HG03342 (cell line): ENCODE measurements at regions not wholly inside any gene's neighbourhood (a gene's known extent, or its start where the extent isn't known, plus 50 kb on each side); places are given as distances from the start of the nearest gene placed in this dataset.

Experiments used
- ATAC-seq: cut with Tn5 transposase; IDR thresholded peaks from one replicate; pipeline ENCODE4 v1.9.1; 2021; ENCODE audit warnings: mild to moderate bottlenecking, moderate library complexity; ENCODE audit not compliant: unreplicated experiment

- no peak for ATAC-seq
Measured at GRCh38 chr2:15701341-15701907, 109.8 kb downstream of the DDX1 start.

DNA sequence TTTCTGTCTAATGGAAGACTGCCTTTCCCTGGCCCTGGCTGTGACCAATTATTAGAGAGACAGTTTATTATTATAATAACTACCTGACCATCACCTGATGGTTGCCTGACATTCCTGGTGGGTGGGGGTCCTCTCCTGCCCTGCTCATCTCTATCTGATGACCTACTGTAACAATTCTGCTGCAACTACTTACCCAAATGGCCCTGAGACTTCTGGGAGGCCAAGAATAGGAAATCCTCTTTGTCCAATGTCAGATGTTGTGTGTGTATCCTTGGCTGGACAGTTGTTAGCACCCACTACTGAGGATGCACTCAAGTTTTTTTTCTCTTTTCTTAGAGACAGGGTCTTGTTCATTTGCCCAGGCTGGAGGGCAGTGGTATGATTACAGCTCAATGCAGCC, 110.3 kb downstream of the DDX1 start:
- ATAC-seq = no peak

- no peak for ATAC-seq
Measured at GRCh38 chr2:15702452-15702851, 110.8 kb downstream of the DDX1 start.

- no peak for ATAC-seq
Measured at GRCh38 chr2:15703365-15703869, 111.7 kb downstream of the DDX1 start.

DNA sequence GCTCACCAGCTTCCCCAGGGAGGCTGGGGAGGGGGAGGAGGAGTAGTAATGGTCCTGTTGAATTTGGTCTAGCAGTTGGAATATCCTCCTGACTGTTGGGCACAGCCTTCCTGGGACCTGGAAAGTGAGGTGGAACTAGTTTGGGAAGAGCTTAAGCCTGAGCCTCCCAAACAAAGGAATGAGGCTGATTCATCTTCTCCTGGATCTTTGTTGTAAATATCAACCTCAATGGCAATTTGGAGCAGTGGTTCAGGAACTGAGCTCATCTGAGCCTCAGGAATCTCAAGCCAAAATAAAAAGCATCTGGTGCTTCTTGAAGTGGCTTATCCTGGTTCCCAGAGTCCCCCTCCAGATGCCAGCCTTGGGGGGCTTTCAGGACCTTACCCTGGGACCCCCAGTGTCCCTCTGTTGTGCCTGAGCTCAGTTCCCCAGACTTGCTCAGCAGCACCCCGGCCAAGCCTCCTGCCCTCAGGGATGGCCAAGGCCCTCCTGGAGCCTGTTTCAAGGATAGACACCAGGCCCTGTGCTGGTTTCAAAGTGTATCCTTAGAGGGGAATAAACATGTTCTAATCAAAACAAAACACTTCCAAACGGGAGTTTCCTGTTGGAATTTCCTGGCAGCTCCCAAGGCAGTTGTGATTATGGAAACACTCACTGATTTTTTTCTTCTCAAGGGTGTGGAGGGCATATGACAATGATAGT, 112.6 kb downstream of the DDX1 start:
- no peak for ATAC-seq

- ATAC-seq = no peak
Measured at GRCh38 chr2:15704788-15705115, 113.1 kb downstream of the DDX1 start.

GRCh38 chr2:15705310-15705709, 113.6 kb downstream of the DDX1 start:
- no peak for ATAC-seq

- ATAC-seq = no peak
Measured at GRCh38 chr2:15705839-15706386, 114.2 kb downstream of the DDX1 start.

GRCh38 chr2:15706424-15706823, 114.8 kb downstream of the DDX1 start:
- no peak for ATAC-seq

- no peak for ATAC-seq
Measured at GRCh38 chr2:15706986-15707632, 115.4 kb downstream of the DDX1 start.

GRCh38 chr2:15708161-15708560, 116.5 kb downstream of the DDX1 start:
- no peak for ATAC-seq

- ATAC-seq = no peak
Measured at GRCh38 chr2:15708865-15709820, 117.5 kb downstream of the DDX1 start.

DNA sequence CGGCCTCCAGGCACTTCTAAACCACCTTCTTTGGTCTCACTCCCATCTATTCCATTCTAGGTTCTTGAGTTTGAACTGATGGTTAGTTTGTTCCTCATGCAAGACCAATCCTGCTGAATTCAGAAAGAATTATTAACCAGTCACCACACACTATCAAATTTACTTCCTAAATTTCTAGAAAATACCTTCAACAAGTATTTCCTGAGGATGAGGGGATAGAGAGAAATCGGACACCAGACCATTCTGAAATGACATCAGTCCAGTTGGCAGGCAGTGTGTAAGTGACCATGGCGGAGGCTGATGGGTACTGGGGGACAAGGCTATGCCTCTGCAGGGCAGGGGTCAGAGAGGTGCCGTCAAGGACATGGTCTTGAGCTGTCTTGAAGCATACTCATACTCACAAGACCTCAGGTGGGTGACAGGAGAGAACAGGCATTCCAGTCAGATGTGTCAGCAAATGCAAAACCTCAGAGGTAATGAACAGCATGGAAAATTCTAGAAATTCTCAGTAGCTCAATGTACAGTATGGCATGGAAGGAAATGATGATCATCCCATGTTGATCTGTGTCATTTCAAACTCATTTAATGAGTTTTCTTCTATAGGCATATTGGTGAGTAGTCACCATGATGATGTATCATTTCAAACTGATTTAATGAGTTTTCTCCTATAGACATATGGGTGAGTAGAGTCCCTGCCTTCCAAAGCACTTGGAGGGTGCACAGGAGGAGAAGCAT, 119.6 kb downstream of the DDX1 start:
- ATAC-seq = no peak

DNA sequence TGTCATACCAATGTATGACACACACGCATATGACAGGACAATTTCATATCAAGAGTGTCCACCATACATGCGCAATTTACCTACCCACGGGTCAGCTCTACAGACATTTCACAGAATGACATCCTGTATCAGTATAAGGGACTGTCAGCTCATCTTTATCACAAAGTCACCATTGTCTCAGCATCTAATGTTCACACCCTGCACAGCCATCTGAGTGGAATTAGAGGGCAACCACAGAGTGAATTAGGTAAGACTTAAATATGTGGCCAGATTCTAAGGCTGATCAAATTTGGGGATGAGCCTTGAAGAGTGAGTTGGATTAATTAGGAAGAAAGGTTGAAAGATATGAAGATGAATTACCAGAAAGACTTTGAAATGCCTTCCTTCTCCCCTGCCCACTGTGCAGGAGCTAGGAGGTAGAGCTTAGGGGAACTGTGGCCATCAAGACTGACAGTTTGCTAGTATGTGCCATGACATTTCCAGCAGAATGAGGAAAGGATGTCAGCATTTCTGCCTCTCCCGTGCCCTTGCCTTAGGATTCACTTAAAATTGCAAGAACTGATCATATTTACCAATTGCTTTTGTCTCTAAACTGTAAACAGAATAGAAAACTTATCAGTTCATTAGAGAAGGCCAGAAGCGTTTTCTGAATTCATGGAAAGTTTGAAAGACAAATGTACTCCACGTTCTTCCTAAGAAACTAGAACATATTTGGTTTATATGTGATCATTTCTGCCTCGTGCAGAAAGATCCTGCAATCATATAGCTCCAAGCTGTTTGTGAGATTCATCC, 121.1 kb downstream of the DDX1 start:
- ATAC-seq = no peak

GRCh38 chr2:15713475-15713874, 121.8 kb downstream of the DDX1 start:
- no peak for ATAC-seq

- ATAC-seq = no peak
Measured at GRCh38 chr2:15714002-15714401, 122.3 kb downstream of the DDX1 start.

- ATAC-seq = no peak
Measured at GRCh38 chr2:15714609-15715008, 122.9 kb downstream of the DDX1 start.

GRCh38 chr2:15715596-15715995, 123.9 kb downstream of the DDX1 start:
- ATAC-seq = no peak
